GM23338 (cell line): ENCODE measurements at regions not wholly inside any gene's neighbourhood (a gene's known extent, or its start where the extent isn't known, plus 50 kb on each side); places are given as distances from the start of the nearest gene placed in this dataset.

Experiments
- ATAC-seq: fragments of 200-7000 bp; cut with Tn5 transposase; 3 replicates; pipeline ENCODE4 v1.9.1; 2020
- DNase-seq: peaks from one replicate; pipeline ENCODE4 v3.0.0-alpha.2; 2015; ENCODE audit warnings: low spot score
- H2AFZ ChIP-seq: fragments of 200-600 bp; sonication (generic); 2 replicates; pipeline ENCODE4 v1.8.0; 2016; ENCODE audit warnings: antibody characterized with exemption, mild to moderate bottlenecking, moderate library complexity
- H3F3A ChIP-seq: fragments of 200-600 bp; sonication (generic); replicated peaks from 2 replicates; pipeline ENCODE4 v1.8.0; 2017; ENCODE audit warnings: antibody characterized with exemption, mixed run types, low read depth
- H3K27ac ChIP-seq: fragments of 200-600 bp; sonication (generic); 2 replicates; pipeline ENCODE4 v1.6.1; 2016; ENCODE audit warnings: low read depth
- H3K27me3 ChIP-seq: fragments of 200-600 bp; sonication (generic); 2 replicates; pipeline ENCODE4 v1.8.0; 2016; ENCODE audit warnings: mild to moderate bottlenecking, mixed run types, moderate library complexity; ENCODE audit not compliant: insufficient read depth
- H3K36me3 ChIP-seq: fragments of 200-600 bp; sonication (generic); 2 replicates; pipeline ENCODE4 v1.8.0; 2016; ENCODE audit warnings: mild to moderate bottlenecking; ENCODE audit not compliant: insufficient read depth
- H3K4me1 ChIP-seq: fragments of 200-600 bp; sonication (generic); 2 replicates; pipeline ENCODE4 v1.8.0; 2016; ENCODE audit warnings: mild to moderate bottlenecking, moderate library complexity; ENCODE audit not compliant: insufficient read depth
- H3K4me2 ChIP-seq: fragments of 200-600 bp; sonication (generic); 2 replicates; pipeline ENCODE4 v1.7.1; 2017; ENCODE audit warnings: mixed run types
- H3K4me3 ChIP-seq: fragments of 200-600 bp; sonication (generic); 2 replicates; pipeline ENCODE4 v1.6.1; 2016; ENCODE audit warnings: mixed run types
- H3K79me2 ChIP-seq: fragments of 200-600 bp; sonication (generic); replicated peaks from 2 replicates; pipeline ENCODE4 v1.8.0; 2017; ENCODE audit warnings: mild to moderate bottlenecking; ENCODE audit not compliant: insufficient read depth
- H3K9me2 ChIP-seq: fragments of 200-600 bp; sonication (generic); 2 replicates; pipeline ENCODE4 v1.8.0; 2017; ENCODE audit not compliant: insufficient read depth
- H4K20me1 ChIP-seq: fragments of 200-600 bp; sonication (generic); replicated peaks from 2 replicates; pipeline ENCODE4 v1.8.0; 2017; ENCODE audit warnings: mild to moderate bottlenecking; ENCODE audit not compliant: insufficient read depth
- H3K27ac Mint-ChIP-seq: 2 replicates; pipeline ENCODE4 v1.8.0; 2020; ENCODE audit warnings: inconsistent platforms, mild to moderate bottlenecking, moderate library complexity, mixed read lengths
- H3K27me3 Mint-ChIP-seq: 3 replicates; pipeline ENCODE4 v1.8.0; 2022; ENCODE audit warnings: low read depth, mild to moderate bottlenecking, moderate library complexity, mixed read lengths, inconsistent platforms; ENCODE audit not compliant: insufficient read depth, poor library complexity
- H3K36me3 Mint-ChIP-seq: 3 replicates; pipeline ENCODE4 v1.8.0; 2021; ENCODE audit warnings: low read depth, mild to moderate bottlenecking, inconsistent platforms, moderate library complexity, mixed read lengths
- H3K4me1 Mint-ChIP-seq: 3 replicates; pipeline ENCODE4 v1.8.0; 2020; ENCODE audit warnings: mild to moderate bottlenecking, inconsistent platforms, mixed read lengths
- H3K4me3 Mint-ChIP-seq: 3 replicates; pipeline ENCODE4 v1.8.0; 2021; ENCODE audit warnings: moderate library complexity, mild to moderate bottlenecking, inconsistent platforms, mixed read lengths
- H3K9me3 Mint-ChIP-seq: 3 replicates; pipeline ENCODE4 v1.8.0; 2020; ENCODE audit warnings: moderate library complexity, mild to moderate bottlenecking, inconsistent platforms, mixed read lengths
- CREB1 ChIP-seq: fragments of 250-450 bp; sonication (Bioruptor Pico); IDR thresholded peaks from 2 replicates; pipeline ENCODE4 v1.5.0; 2020; ENCODE audit warnings: low read depth, mild to moderate bottlenecking, moderate library complexity
- EZH2phosphoT487 ChIP-seq: fragments of 200-600 bp; sonication (generic); IDR thresholded peaks from one replicate; pipeline ENCODE4 v1.8.1; 2018; ENCODE audit warnings: antibody characterized with exemption; ENCODE audit not compliant: unreplicated experiment
- JUNB ChIP-seq: IDR thresholded peaks from one replicate; pipeline ENCODE4 v1.6.1; 2016; ENCODE audit warnings: antibody characterized with exemption; ENCODE audit not compliant: unreplicated experiment
- NANOG ChIP-seq: IDR thresholded peaks from 2 replicates; pipeline ENCODE4 v1.6.1; 2016; ENCODE audit warnings: antibody characterized with exemption, borderline replicate concordance
- POLR2AphosphoS5 ChIP-seq: IDR thresholded peaks from 2 replicates; pipeline ENCODE4 v1.6.1; 2016; ENCODE audit warnings: antibody characterized with exemption, low read depth
- STAT1 ChIP-seq: IDR thresholded peaks from one replicate; pipeline ENCODE4 v1.6.1; 2016; ENCODE audit warnings: antibody characterized with exemption; ENCODE audit not compliant: unreplicated experiment
- ZNF114 ChIP-seq: fragments of 250-450 bp; sonication (Bioruptor Pico); IDR thresholded peaks from 2 replicates; pipeline ENCODE4 v1.5.0; 2020; ENCODE audit warnings: mild to moderate bottlenecking, moderate library complexity
- TF ChIP-seq, protein P1 (sequence below): IDR thresholded peaks from 2 replicates; pipeline ENCODE4 v1.6.1; 2016; ENCODE audit warnings: antibody characterized with exemption
- TF ChIP-seq, protein P2 (sequence below), 2 experiments: fragments of 200-600 bp in 1 of 2; sonication (generic) in 1 of 2; conservative IDR thresholded peaks; 2 replicates each; pipeline versions ENCODE4 v1.5.1 to v1.6.1; 2016 to 2017; ENCODE audit warnings: antibody characterized with exemption in 2 of 2, low read depth in 2 of 2, mild to moderate bottlenecking in 2 of 2, moderate library complexity in 1 of 2
- TF ChIP-seq, protein P3 (sequence below): IDR thresholded peaks from one replicate; pipeline ENCODE4 v1.6.1; 2018; ENCODE audit warnings: antibody characterized with exemption; ENCODE audit not compliant: unreplicated experiment

DNA sequence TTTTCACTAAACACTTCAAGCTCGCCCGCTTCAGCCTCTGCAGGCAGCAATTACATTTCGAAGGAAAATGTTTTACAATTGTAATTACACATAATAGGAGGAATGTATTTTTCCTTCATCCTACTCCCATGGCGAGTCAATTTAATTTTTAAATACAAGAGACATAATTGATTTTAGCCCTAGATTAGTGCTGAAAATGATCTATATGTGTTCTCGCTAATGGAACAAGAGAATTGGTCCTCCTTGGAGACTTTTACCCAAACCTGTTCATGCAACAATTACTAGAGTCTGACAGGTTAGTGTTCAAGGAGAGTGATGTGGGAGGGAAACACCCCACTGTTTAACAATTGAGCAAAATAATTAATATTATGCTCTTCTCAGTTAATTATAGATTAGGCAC is 509.4 kb upstream of the SETBP1 start:
- Histone ChIP-seq H3F3A (no peaks in the 10 kb centered on the region), H3K4me1 (no peaks in the 10 kb centered on the region), H3K4me3 (no peak overlapping the region), H4K20me1 (no peaks in the 10 kb centered on the region), H3K27me3 (no peaks in the 10 kb centered on the region; the same call in 1 of the 2 replicates), H3K79me2 (no peaks in the 10 kb centered on the region), H3K9me2 (peaks cover 3% of the 10 kb centered on the region; the same call in 1 of the 2 replicates), H2AFZ (no peak overlapping the region; the same call in 1 of the 2 replicates), H3K27ac (no peak overlapping the region), H3K4me2 (no peak overlapping the region), H3K36me3 (no peaks in the 10 kb centered on the region)
- TF ChIP-seq, protein P1, sequence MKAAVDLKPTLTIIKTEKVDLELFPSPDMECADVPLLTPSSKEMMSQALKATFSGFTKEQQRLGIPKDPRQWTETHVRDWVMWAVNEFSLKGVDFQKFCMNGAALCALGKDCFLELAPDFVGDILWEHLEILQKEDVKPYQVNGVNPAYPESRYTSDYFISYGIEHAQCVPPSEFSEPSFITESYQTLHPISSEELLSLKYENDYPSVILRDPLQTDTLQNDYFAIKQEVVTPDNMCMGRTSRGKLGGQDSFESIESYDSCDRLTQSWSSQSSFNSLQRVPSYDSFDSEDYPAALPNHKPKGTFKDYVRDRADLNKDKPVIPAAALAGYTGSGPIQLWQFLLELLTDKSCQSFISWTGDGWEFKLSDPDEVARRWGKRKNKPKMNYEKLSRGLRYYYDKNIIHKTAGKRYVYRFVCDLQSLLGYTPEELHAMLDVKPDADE = no peak
- TF ChIP-seq ZNF114 (CRISPR knock-in tag) (no peak), NANOG (no peak), CREB1 (CRISPR knock-in tag) (no peak), STAT1 (no peak), POLR2AphosphoS5 (no peak), EZH2phosphoT487 (no peak), JUNB (no peak)
- TF ChIP-seq, protein P2, sequence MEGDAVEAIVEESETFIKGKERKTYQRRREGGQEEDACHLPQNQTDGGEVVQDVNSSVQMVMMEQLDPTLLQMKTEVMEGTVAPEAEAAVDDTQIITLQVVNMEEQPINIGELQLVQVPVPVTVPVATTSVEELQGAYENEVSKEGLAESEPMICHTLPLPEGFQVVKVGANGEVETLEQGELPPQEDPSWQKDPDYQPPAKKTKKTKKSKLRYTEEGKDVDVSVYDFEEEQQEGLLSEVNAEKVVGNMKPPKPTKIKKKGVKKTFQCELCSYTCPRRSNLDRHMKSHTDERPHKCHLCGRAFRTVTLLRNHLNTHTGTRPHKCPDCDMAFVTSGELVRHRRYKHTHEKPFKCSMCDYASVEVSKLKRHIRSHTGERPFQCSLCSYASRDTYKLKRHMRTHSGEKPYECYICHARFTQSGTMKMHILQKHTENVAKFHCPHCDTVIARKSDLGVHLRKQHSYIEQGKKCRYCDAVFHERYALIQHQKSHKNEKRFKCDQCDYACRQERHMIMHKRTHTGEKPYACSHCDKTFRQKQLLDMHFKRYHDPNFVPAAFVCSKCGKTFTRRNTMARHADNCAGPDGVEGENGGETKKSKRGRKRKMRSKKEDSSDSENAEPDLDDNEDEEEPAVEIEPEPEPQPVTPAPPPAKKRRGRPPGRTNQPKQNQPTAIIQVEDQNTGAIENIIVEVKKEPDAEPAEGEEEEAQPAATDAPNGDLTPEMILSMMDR (conservative IDR thresholded peaks at IDR 0.05; ENCODE audit: low read depth in 2 of 2) = no peak
- TF ChIP-seq, protein P3, sequence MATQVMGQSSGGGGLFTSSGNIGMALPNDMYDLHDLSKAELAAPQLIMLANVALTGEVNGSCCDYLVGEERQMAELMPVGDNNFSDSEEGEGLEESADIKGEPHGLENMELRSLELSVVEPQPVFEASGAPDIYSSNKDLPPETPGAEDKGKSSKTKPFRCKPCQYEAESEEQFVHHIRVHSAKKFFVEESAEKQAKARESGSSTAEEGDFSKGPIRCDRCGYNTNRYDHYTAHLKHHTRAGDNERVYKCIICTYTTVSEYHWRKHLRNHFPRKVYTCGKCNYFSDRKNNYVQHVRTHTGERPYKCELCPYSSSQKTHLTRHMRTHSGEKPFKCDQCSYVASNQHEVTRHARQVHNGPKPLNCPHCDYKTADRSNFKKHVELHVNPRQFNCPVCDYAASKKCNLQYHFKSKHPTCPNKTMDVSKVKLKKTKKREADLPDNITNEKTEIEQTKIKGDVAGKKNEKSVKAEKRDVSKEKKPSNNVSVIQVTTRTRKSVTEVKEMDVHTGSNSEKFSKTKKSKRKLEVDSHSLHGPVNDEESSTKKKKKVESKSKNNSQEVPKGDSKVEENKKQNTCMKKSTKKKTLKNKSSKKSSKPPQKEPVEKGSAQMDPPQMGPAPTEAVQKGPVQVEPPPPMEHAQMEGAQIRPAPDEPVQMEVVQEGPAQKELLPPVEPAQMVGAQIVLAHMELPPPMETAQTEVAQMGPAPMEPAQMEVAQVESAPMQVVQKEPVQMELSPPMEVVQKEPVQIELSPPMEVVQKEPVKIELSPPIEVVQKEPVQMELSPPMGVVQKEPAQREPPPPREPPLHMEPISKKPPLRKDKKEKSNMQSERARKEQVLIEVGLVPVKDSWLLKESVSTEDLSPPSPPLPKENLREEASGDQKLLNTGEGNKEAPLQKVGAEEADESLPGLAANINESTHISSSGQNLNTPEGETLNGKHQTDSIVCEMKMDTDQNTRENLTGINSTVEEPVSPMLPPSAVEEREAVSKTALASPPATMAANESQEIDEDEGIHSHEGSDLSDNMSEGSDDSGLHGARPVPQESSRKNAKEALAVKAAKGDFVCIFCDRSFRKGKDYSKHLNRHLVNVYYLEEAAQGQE = no peak
- ATAC-seq (no peak), DNase-seq (no peak)
- Mint-ChIP-seq H3K4me3 (no peak overlapping the region), H3K9me3 (no peaks in the 10 kb centered on the region), H3K27me3 (no peaks in the 10 kb centered on the region), H3K4me1 (peaks cover 6% of the 10 kb centered on the region; the same call in 1 of the 3 replicates), H3K36me3 (no peaks in the 10 kb centered on the region), H3K27ac (no peak overlapping the region)

DNA sequence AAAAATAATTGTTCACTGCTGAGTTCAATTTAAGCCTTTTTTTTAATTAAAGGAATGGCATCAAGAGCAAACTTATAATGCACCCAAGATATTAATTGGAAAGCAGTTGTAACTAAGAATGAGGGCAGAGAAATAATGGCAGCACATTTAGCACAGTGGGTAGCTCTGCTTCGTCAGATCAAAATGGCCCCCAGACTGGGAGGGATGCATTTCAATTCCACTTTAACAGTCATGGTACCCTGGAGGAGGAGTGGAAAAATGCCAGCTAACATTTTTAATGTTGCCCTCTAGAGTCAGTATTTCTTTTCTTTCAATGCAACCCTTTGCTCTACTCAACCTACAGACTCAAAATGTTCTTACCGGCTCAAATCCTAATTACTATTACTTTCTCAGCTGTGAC is 504.8 kb upstream of the SETBP1 start:
- Histone ChIP-seq H3F3A (no peaks in the 10 kb centered on the region), H4K20me1 (no peaks in the 10 kb centered on the region), H3K4me1 (no peaks in the 10 kb centered on the region), H3K9me2 (peaks cover 3% of the 10 kb centered on the region; the same call in 1 of the 2 replicates), H3K4me3 (no peak overlapping the region), H3K79me2 (no peaks in the 10 kb centered on the region), H3K27ac (no peak overlapping the region), H2AFZ (no peak overlapping the region), H3K27me3 (no peaks in the 10 kb centered on the region), H3K4me2 (no peak overlapping the region), H3K36me3 (no peaks in the 10 kb centered on the region)
- Mint-ChIP-seq H3K27me3 (no peaks in the 10 kb centered on the region), H3K4me3 (no peak overlapping the region), H3K4me1 (peaks cover 6% of the 10 kb centered on the region; the same call in 1 of the 3 replicates), H3K36me3 (no peaks in the 10 kb centered on the region), H3K9me3 (no peaks in the 10 kb centered on the region), H3K27ac (no peak overlapping the region)
- DNase-seq = no peak
- TF ChIP-seq POLR2AphosphoS5 = no peak
- no peak for ATAC-seq
